CD4-positive, alpha-beta T cell treated with Interleukin-1 beta for 1 hour (primary cell): ENCODE measurements at regions not wholly inside any gene's neighbourhood (a gene's known extent, or its start where the extent isn't known, plus 50 kb on each side); places are given as distances from the start of the nearest gene placed in this dataset.

Experiments
- DNase-seq, 2 donors: peaks; one replicate each; pipeline ENCODE4 v3.0.0-alpha.2; 2020 to 2022

DNA sequence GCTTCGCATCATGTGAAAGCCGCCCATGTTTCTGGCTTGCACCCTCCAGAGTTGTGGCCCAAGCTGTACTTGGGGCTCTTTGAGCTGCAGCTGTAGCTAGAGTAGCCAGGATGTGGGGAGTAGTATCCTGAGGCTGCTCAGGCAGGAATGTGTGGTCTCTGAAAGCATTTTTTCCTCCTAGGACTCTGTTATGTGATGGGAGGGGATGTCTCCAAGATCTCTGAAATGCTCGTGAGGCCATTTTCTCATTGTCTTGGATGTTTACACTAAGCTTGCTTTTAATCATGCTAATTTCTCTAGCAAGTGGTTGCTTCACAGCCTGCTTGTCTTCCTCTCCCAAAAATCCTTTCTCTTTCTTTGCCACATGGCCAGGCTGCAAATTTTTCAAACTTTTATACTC is 687.6 kb downstream of the DCDC2C start:
- DNase-seq = no peak

GRCh38 chr2:4404363-4404762 is 701.0 kb downstream of the DCDC2C start:
- DNase-seq = no peak

DNA sequence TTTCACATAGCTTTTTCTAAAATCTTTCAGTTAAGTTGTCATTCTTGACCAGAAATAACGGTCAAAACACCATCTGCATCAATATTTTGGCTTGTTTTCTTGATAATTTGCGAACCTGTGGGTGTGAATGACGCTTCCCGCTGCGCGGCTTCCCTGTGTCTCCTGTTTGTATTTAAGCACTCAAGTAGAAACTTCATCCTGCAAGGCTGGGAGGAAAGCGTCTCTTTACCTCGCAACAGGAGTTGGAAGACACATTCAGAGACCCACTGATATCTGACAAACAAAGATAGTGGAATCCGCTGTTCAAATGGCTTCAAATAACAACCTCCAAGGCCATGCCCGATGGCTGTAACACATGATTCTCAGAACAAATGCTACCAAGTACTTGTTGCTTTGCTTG is 704.9 kb downstream of the DCDC2C start:
- no peak for DNase-seq

GRCh38 chr2:4412637-4413187 is 709.3 kb downstream of the DCDC2C start:
- no peak for DNase-seq

DNA sequence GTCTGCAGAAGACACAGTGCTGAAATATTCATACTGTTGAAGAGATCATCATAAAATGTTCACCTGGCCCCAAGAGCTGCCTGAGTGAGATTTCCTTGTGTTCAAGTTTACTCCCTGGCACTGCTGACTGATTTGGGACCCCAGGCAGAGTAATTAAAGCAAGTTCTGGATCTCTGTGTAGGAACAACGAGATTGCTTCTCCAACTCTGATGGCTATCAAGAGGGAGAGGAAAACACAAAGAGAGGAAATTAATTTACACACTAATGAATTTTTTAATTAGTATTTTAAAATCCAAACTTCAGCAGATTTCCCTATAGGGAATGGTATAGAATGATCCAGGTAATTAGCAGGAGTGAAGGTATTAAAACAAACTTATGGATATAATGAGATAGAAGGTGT is 711.8 kb downstream of the DCDC2C start:
- DNase-seq = no peak

GRCh38 chr2:4415810-4416413 is 712.5 kb downstream of the DCDC2C start:
- DNase-seq = no peak

DNA sequence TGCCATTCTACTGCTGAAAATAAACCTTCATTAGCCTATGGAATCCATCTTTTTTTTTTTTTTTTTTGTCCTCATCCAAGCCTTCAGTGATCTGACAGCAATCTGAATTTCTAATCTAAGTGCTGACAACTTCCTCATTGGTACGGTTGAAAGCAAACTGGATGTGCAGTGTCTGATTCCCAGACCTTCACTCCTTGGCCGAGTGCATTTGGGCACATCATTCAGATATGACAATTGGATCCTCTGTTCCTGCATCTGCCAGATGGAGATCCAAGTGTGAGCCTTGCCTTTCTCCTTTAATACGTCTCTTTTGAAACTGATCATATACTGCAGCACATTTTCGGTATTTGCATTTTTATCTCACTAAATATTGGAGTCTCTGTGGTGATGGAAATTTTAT is 713.1 kb downstream of the DCDC2C start:
- DNase-seq = no peak

GRCh38 chr2:4417771-4418170 is 714.4 kb downstream of the DCDC2C start:
- no peak for DNase-seq

DNA sequence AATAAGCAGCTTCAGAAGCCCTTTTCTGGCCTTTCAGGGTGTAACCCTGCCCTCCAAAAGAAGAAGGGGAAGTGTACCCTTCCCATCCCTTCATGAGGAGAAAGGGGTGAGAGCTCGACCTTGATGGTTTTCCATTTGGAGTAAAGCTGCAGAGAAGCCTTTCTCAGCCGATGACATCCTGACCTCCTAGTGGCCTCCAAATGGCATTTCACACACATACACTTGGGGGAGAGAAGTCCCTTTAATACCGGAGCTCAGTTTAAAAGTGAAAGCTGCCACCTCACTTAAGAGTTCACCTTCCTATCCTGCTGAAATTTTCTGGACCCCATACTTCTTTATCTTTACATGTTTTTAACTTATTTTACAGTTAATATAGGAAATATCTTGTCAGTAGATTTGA is 716.7 kb downstream of the DCDC2C start:
- no peak for DNase-seq

- no peak for DNase-seq
These were observed 720.8 kb downstream of the DCDC2C start for GRCh38 chr2:4424153-4424552.

DNA sequence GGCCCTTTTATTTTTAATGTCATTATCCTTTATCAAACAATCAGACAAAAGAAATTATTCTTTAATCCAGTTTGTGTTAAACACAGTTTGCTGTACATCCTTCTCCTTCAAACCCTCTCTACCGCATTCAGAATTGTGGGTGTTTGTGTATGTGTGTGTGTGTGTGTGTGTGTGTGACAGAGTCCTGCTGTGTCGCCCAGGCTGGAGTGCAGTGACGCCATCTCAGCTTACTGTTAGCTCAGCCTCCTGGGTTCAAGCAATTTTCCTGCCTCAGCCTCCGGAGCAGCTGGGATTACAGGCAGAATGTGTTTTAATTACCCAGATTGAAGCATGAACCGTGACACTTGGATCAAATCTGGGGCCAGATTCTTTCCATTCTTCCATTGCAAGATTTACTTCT is 723.7 kb downstream of the DCDC2C start:
- DNase-seq = no peak

DNA sequence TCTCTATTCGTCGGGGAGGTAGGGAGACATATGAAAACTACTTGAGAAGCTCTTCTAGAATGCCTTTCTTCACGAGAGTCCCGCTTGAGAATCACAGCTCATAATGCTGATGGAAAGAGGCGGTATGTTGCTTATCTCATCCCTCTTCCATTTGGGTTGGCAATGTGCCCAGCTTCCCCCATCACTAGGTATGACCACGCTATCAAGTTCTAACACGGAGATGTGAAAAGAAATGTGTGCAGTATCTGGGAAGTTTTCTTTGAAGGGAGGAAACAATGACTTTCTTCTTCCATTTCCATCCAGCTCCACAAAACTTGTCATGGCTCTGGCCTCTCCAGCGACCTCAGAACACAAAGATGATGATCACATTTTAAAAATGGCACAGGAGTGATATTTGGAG is 742.4 kb downstream of the DCDC2C start:
- no peak for DNase-seq

DNA sequence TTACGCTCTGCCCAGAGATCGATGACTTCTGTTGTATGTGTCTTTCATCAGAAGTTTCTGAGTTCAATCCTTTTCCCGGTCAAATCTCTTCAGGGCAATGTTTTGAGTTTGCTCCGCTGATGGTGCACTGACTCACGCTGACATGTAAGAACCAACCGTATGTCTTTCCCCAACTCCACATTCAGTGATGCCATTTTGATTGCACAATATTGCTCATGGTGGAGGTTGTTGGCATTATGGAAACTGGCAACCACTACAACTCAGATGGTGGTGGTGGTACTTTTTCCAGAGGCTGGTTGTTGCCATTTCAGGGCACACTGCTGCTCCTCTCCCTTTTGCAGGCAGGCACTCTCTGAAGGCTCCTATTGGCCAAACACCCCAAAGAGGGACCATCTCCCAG is 751.5 kb downstream of the DCDC2C start:
- no peak for DNase-seq

DNA sequence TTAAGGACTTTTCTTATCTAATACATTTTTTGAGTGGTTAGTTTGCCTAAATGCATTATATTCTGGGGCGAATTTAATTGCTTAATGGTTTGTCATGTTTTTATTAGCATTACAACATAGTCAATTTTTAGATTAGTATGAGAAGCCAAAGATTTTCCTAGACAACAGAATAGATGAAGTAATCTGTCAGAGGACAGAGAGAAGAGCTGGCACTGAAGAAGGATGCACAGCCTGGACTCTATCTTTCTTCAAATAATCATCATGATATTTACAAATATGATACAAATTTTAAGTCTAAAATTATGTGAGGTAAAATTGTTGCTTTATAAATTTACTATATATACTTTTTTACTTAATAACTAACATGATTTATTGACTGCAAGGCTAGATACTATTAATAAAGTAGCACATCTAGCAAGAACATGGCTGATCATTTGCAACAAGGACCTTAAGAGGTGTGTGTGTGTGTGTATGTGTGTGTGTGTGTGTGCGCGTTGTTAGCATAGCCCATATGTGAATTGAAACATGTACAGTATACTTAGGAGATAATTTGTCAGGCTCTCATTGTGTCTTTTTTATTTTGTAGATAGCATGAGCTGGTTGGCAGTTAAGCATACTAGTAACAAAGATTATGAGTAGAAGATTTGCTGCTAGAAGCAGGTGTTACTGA is 752.2 kb downstream of the DCDC2C start:
- no peak for DNase-seq

DNA sequence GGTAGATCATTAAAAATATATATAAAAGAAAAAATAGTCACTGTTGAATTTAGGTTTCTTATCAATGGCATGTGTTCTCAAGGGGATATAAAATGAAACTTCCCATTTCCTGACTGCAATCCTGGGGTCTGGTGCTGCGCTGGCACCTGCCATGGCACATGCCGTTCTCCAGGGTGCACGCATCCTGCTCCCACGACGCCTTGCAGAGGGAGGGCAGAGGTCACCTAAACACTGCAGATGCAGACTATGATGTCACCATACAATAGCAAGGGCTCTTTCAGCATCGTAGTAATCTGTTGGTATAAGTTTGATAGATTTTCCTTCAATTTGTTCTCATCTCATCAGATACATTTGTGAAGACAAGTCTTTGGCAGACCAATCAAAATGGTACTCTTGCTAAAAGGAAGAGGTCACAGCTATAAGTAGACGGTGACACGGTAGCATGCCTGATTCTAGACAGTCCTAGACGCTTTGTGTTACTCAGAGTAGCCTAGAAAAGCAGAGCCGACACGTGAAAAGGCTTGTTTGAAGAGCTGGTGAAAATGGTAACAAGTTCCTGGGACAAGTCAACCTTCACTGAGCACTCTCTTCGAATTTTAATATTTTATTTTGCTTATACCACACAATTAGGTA is 761.4 kb downstream of the DCDC2C start:
- no peak for DNase-seq

DNA sequence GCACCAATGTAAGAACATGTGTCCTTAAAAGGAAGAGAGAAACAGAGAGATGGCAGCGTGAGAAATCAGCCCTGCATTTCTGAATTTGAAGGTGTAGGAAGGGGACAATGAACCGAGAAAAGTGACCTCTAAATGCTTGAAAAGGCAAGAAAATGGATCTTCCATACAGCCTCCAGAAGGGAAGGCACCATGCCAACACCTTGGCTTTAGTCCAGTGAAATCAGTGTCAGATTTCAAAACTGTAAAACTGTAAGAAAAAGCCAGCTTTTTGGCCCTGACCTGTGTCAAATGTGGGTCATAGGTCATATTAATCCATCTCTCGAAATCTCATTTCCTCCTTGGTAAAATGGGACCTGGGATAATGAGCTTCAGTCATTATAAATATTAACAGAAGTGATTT is 762.3 kb downstream of the DCDC2C start:
- DNase-seq = no peak

GRCh38 chr2:4475618-4476017 is 772.2 kb downstream of the DCDC2C start:
- DNase-seq = no peak

- no peak for DNase-seq
These were observed 779.7 kb downstream of the DCDC2C start for GRCh38 chr2:4483050-4483449.

GRCh38 chr2:4486971-4487370 is 783.6 kb downstream of the DCDC2C start:
- no peak for DNase-seq

DNA sequence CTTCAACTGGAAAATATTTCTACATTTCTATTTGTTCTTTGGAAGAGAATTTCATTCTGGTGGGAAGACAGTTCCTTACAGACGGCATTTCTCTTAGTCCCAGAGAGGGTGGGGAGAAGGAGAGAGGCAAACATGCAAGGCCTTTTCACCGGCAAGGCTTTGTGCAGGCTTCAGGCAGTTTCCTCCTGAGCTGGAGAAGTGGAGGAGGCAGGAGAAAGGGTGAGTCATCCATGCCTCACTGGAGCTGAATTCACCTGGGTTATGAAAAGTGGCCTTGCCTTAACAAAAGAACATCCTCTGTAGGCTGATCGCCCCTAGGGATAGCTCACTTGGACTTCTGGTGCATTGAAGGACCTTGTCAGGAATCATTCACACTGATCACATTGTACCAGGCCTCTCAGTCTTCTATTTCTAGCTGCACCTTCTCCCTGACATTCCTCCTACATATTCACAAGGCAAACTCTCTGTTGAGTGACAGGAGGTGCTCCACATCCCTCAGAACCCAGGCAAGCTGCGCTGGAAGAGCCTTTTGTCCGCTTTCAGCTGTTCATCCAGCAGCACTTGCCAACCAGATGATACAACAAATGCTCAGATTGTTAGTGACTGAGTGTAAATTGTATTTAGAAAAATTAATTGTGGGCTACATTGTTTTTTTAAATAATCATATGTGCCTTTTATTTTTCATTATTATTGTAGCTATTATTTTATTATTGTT is 796.1 kb downstream of the DCDC2C start:
- no peak for DNase-seq

- no peak for DNase-seq
These were observed 798.1 kb downstream of the DCDC2C start for GRCh38 chr2:4501525-4501924.

DNA sequence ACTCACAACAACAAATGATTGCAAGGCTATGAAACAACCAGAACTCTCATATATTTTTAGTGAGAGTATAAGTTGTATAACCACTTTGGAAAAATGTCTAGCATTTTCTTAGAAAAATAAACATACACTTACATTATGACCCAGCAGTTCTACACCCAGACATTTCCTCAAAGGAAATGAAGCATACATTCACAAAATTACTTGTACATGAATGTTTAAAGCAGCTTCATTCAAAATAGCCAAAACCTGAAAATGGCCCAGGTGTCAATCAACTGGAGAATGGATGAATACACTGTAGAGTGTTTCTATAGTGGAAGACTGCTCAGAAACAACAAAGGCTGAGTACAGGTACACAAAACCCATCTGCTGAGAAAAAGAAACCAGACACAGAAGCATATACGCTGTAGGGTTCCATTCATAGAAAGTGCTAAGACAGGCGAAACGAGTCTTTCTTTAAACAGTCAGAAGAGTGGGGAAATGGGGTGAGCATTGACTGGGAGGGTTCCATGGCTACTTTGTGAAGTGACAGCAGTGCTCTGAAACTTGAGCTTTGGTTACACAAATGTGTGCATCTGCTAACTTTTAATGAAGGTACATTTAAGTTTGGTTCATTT is 799.0 kb downstream of the DCDC2C start:
- DNase-seq = no peak

DNA sequence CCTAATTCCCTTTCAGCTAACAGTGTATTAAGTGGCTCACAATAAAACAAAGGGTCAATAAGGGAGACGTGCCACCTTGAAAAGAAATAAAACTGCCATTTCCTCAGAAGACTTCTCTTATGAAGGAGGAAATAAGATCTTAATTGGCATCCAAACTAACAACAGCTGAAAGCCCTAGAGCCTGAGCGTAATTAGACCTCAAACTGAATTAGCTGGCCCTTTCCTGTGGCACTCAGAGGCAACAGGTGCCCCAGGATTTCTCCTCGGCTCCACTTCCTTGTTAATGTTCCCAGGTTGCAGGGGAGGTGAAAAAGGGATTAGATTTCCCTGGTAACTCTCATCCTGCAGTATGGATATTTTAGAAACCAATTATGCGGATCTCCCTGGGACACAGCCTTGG is 804.3 kb downstream of the DCDC2C start:
- DNase-seq = no peak
